Transverse colon (tissue), 4 donors: ENCODE measurements at regions not wholly inside any gene's neighbourhood (a gene's known extent, or its start where the extent isn't known, plus 50 kb on each side); places are given as distances from the start of the nearest gene placed in this dataset.

Experiments used
- DNase-seq: peaks from one replicate; pipeline ENCODE4 v3.0.0-alpha.2; 2019
- H3K27ac ChIP-seq, 4 donors: fragments of 200-600 bp; sonication (generic); 2 replicates each; pipeline ENCODE4 v1.5.1; 2016 to 2018; ENCODE audit warnings: inconsistent platforms in 4 of 4
- H3K27me3 ChIP-seq: fragments of 200-600 bp; sonication (generic); 2 replicates; pipeline ENCODE4 v1.5.1; 2017; ENCODE audit warnings: inconsistent platforms
- H3K36me3 ChIP-seq, 4 donors: fragments of 200-600 bp; sonication (generic); 2 replicates each; pipeline ENCODE4 v1.5.1; 2017 to 2019; ENCODE audit warnings: inconsistent platforms in 4 of 4
- H3K4me1 ChIP-seq, 4 donors: fragments of 200-600 bp; sonication (generic); 2 replicates each; pipeline ENCODE4 v1.5.1; 2017 to 2020; ENCODE audit warnings: inconsistent platforms in 4 of 4
- H3K4me3 ChIP-seq, 4 donors: fragments of 200-600 bp; sonication (generic); 1 replicate in 1 of 4; 2 replicates in 3 of 4; pipeline versions ENCODE4 v1.5.1 to v1.6.1; 2017 to 2019; ENCODE audit warnings: inconsistent platforms in 4 of 4
- H3K9me3 ChIP-seq, 2 donors: fragments of 200-600 bp; sonication (generic); 2 replicates each; pipeline ENCODE4 v1.5.1; 2017 to 2019; ENCODE audit warnings: inconsistent platforms in 2 of 2
- CTCF ChIP-seq, 5 experiments: fragments of 200-600 bp in 3 of 5; fragments of 450-650 bp in 2 of 5; sonication (generic) in 3 of 5; IDR thresholded peaks; 1 replicate in 2 of 5; 2 replicates in 3 of 5; pipeline ENCODE4 v1.5.1; 2016 to 2017; ENCODE audit warnings: antibody characterized with exemption in 5 of 5, inconsistent platforms in 3 of 5, mild to moderate bottlenecking in 2 of 5, moderate library complexity in 1 of 5
- EP300 ChIP-seq: sonication (generic); formaldehyde crosslinking; IDR thresholded peaks from one replicate; pipeline ENCODE4 v1.6.1; 2017; ENCODE audit warnings: antibody characterized with exemption, low read depth
- POLR2A ChIP-seq: fragments of 450-650 bp; IDR thresholded peaks from one replicate; pipeline ENCODE4 v1.6.1; 2016; ENCODE audit warnings: antibody characterized with exemption, mild to moderate bottlenecking, moderate library complexity
- POLR2AphosphoS5 ChIP-seq, 3 donors: sonication (generic); formaldehyde crosslinking; IDR thresholded peaks; one replicate each; pipeline ENCODE4 v1.6.1; 2016; ENCODE audit warnings: antibody characterized with exemption in 3 of 3
- WGBS, 2 donors: methylation state at CpG; one replicate each; pipeline ENCODE4 v1.1.5; 2018; ENCODE audit warnings: low coverage in 1 of 2; 5-methylcytosine and 5-hydroxymethylcytosine counted together
- in situ Hi-C, 4 donors: fragments of 200-750 bp; cut with MboI; loops; one replicate each; pipeline versions ENCODE4 v1.15.0 to v1.15.1; 2017; ENCODE audit warnings: low sequenced_read_pairs in 3 of 4, low pct_ligation_motif_present in 1 of 4, low pct_unique_long_range_greater_than_20kb in 1 of 4
- intact Hi-C: fragments of 100-400 bp; cut with DNase I; formaldehyde crosslinking; loops from one replicate; pipeline ENCODE4 v1.15.1; 2023; ENCODE audit warnings: low total_unique reads

GRCh38 chr11:104319396-104319795 is 155.4 kb upstream of the PDGFD start:
- Histone ChIP-seq H3K9me3 (no peaks in the 10 kb centered on the region), H3K4me3 (no peak overlapping the region), H3K36me3 (no peaks in the 10 kb centered on the region), H3K4me1 (no peaks in the 10 kb centered on the region), H3K27me3 (no peaks in the 10 kb centered on the region), H3K27ac (no peak overlapping the region)
- WGBS, 2 donors, result 76 to 100% methylated on average over 1 to 4 of the region's 4 CpGs
- intact Hi-C loops (no loop called here), in situ Hi-C loops (no loop called here)
- no peak for DNase-seq
- TF ChIP-seq POLR2A (no peak), EP300 (no peak), CTCF (IDR thresholded peaks at IDR 0.05) (no peak), POLR2AphosphoS5 (IDR thresholded peaks at IDR 0.05) (no peak)

DNA sequence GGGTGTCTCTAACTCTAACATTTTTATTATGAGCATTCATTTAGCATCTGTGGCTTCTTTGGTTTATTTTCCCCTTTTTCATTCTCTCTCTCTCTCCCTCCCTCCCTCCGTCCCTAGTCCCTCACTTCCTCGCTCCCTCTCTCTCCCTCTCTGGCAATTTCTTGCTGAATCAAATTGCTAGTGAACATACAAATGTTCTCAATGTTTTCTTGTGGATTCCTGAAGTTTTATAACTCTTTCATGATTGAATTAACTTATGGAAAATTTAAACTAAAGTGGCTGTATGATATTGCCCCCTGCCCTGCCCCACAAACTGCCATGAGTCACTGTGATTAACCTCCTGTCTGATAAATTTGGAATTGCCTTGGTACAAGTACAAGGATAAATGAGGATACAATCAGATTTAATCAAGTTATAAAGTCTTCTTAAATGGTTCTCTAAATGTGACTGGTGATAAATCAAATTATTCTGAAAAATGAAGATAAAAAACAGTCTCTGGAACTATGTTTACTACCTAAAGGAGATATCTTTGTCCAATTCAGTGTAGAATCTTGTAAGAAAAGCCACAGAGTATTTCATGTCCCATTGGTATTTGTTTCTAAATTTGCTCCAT is 143.0 kb upstream of the PDGFD start:
- intact Hi-C loops, result no loop called here
- in situ Hi-C loops, result no loop called here
- Histone ChIP-seq H3K27me3 (no peaks in the 10 kb centered on the region), H3K9me3 (no peaks in the 10 kb centered on the region), H3K4me1 (no peaks in the 10 kb centered on the region), H3K36me3 (no peaks in the 10 kb centered on the region), H3K4me3 (no peak overlapping the region), H3K27ac (no peak overlapping the region)
- TF ChIP-seq POLR2A (no peak), CTCF (IDR thresholded peaks at IDR 0.05) (no peak), EP300 (no peak), POLR2AphosphoS5 (IDR thresholded peaks at IDR 0.05) (no peak)
- WGBS, 2 donors, result 94% methylated on average over 2 of the region's 2 CpGs
- no peak for DNase-seq

- intact Hi-C loops, result no loop called here
- in situ Hi-C loops, result no loop called here
- Histone ChIP-seq H3K36me3 (no peaks in the 10 kb centered on the region), H3K4me3 (no peak overlapping the region), H3K27me3 (no peaks in the 10 kb centered on the region), H3K4me1 (no peaks in the 10 kb centered on the region), H3K27ac (no peak overlapping the region), H3K9me3 (no peaks in the 10 kb centered on the region)
- DNase-seq, result no peak
- no peak for TF ChIP-seq POLR2AphosphoS5 (IDR thresholded peaks at IDR 0.05)
- no peak for TF ChIP-seq EP300
- TF ChIP-seq POLR2A, result no peak
- TF ChIP-seq CTCF (IDR thresholded peaks at IDR 0.05), result no peak
- WGBS, 2 donors, result 76% methylated on average over 1 of the region's 1 CpG; no CpG with 5 or more reads in 1 of the 2 donors
These were observed 137.8 kb upstream of the PDGFD start for GRCh38 chr11:104301776-104302175.

DNA sequence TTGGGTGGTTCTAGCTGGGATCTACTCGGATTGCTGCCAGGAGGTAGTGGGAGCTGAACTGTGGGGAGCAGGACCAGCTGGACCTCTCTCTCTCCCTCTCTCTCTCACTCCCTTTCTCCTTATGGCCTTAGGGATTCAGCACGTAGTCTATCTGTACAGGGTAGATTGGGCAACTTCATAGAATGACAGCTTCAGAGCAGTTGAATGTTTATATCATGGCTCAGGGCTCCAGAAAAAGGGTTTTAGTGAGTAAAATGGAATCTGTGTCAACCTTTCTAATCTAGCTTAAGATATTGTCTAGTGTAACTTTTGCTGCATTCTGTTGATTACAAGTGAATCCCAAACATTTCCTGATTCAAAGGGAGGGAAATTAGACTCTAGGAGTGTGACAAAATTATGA is 127.7 kb upstream of the PDGFD start:
- in situ Hi-C loops (no loop called here), intact Hi-C loops (no loop called here)
- TF ChIP-seq POLR2A, result no peak
- no peak for TF ChIP-seq CTCF (IDR thresholded peaks at IDR 0.05)
- no peak for TF ChIP-seq EP300
- no peak for TF ChIP-seq POLR2AphosphoS5 (IDR thresholded peaks at IDR 0.05)
- Histone ChIP-seq H3K27ac (no peak overlapping the region), H3K4me3 (no peak overlapping the region), H3K36me3 (no peaks in the 10 kb centered on the region), H3K27me3 (no peaks in the 10 kb centered on the region), H3K9me3 (no peaks in the 10 kb centered on the region), H3K4me1 (no peaks in the 10 kb centered on the region)
- WGBS, 2 donors, result 67 to 84% methylated on average over 2 of the region's 2 CpGs
- no peak for DNase-seq
